ENCODE measurements at regions not wholly inside any gene's neighbourhood (a gene's known extent, or its start where the extent isn't known, plus 50 kb on each side); places are given as distances from the start of the nearest gene placed in this dataset.
"Not testable (repeated sequence)": the region's sequence is repeated elsewhere in the genome, so short reads cannot be mapped to it uniquely, and the experiment has no call there.

DNA sequence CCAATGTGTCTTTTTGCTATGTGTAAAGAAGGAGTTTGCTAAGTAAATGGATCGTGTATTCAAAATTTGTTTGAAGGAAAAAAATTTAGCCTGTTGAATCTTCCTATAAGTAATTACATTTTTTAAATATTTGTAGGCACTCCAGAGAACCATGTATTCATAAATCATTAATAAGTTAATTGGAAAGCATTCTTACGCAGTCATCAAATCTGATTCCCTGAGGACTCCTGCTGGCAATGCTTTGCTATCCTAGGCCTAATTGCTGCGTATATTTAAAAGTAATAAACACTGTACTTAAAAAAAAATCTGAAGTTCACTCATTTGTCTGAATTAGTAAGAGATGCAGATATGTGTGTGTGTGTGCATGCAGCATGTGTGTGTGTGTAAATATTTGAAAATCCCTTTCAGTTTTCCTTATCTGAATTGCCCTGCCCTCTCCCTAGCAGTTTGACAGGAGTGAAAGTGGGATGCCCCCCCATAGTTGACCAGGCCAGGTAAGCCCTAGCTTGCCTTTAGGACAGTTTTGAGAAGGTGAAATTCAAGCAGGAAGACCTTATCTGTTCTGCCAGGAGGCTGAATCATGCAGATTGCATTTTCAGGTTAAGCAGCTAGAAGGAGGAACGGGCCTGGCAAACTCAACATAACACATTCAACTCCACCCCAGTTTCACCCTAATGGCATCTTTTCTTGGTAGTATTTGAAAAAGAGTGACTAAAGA, 81.2 kb upstream of the DNAH5 start:
- Histone ChIP-seq H3K4me3 (no peak overlapping the region), H3K36me3 (no peaks in the 10 kb centered on the region), H3K9me3 (no peaks in the 10 kb centered on the region), H3K27ac (no peak overlapping the region), H3K4me1 (no peaks in the 10 kb centered on the region), H3K27me3 (replicated peaks in 1 of 7) (peaks cover 0 to 10% (median 0%) of the 10 kb centered on the region in 7 donors)
- 67 to 95% (median 89%) methylated on average over 4 of the region's 4 CpGs for WGBS, 5 donors
- no peak for TF ChIP-seq POLR2A (IDR thresholded peaks at IDR 0.05)
- TF ChIP-seq CTCF (IDR thresholded peaks at IDR 0.05 in 8 of 11, conservative IDR thresholded peaks at IDR 0.05 in 3 of 11): no peak
- no peak for TF ChIP-seq POLR2AphosphoS5 (IDR thresholded peaks at IDR 0.05)
- no peak for DNase-seq
- intact Hi-C loops (cut with DNase I; ENCODE audit: low total_unique reads): no loop called here

DNA sequence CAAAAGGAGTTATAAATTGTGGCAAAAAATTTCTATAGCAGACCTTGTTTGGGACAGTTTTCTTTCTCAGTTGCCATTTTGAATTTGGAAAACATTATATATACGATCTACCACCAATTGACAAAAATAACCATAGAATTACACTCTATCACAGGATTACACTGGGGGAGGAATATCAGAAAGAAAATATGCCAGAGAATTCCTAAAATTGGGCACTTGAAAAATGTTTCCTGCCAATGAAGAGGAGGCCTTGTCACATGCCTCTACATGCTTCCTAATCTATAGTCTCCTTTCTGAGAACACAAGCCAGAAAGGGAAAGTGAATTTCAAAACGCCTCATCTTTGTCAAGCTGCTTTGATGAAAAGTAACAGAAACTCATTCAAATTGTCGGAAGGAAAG, 78.5 kb upstream of the DNAH5 start:
- WGBS, 5 donors: 75 to 90% (median 86%) methylated on average over 3 of the region's 3 CpGs
- DNase-seq: no peak
- peaks cover 0 to 4% (median 0%) of the 10 kb centered on the region in 8 donors for H3K9me3 ChIP-seq
- no peaks in the 10 kb centered on the region for H3K4me1 ChIP-seq
- no peak overlapping the region for H3K27ac ChIP-seq
- no peaks in the 10 kb centered on the region for H3K36me3 ChIP-seq
- H3K27me3 ChIP-seq (replicated peaks in 1 of 7): peaks cover 0 to 6% (median 0%) of the 10 kb centered on the region in 7 donors
- H3K4me3 ChIP-seq: no peak overlapping the region
- no peak for TF ChIP-seq POLR2A (IDR thresholded peaks at IDR 0.05)
- TF ChIP-seq POLR2AphosphoS5 (IDR thresholded peaks at IDR 0.05): no peak
- TF ChIP-seq CTCF (IDR thresholded peaks at IDR 0.05 in 8 of 11, conservative IDR thresholded peaks at IDR 0.05 in 3 of 11): no peak
- intact Hi-C loops (cut with DNase I; ENCODE audit: low total_unique reads): no loop called here

- H3K9me3 ChIP-seq; intact Hi-C loops (cut with DNase I; ENCODE audit: low total_unique reads); H3K27ac ChIP-seq; H3K36me3 ChIP-seq; DNase-seq; H3K4me3 ChIP-seq; H3K4me1 ChIP-seq: not testable (repeated sequence)
- 80 to 97% (median 90%) methylated on average over 3 to 4 of the region's 4 CpGs for WGBS, 5 donors
- H3K27me3 ChIP-seq (replicated peaks in 1 of 7): peaks cover 0 to 20% (median 0%) of the 10 kb centered on the region in 7 donors
These were observed 76.5 kb upstream of the DNAH5 start for GRCh38 chr5:14020944-14021343.

GRCh38 chr5:14019768-14020290, 75.3 kb upstream of the DNAH5 start:
- intact Hi-C loops (cut with DNase I; ENCODE audit: low total_unique reads): no loop called here
- DNase-seq: no peak
- H3K9me3 ChIP-seq: peaks cover 0 to 4% (median 0%) of the 10 kb centered on the region in 8 donors
- no peak overlapping the region for H3K4me3 ChIP-seq
- no peak overlapping the region for H3K27ac ChIP-seq
- no peaks in the 10 kb centered on the region for H3K4me1 ChIP-seq
- H3K27me3 ChIP-seq (replicated peaks in 1 of 7): peaks cover 0 to 29% (median 0%) of the 10 kb centered on the region in 7 donors
- TF ChIP-seq POLR2A (IDR thresholded peaks at IDR 0.05) (no peak), POLR2AphosphoS5 (IDR thresholded peaks at IDR 0.05) (no peak), CTCF (IDR thresholded peaks at IDR 0.05 in 8 of 11, conservative IDR thresholded peaks at IDR 0.05 in 3 of 11) (no peak)
- 74 to 85% (median 80%) methylated on average over 1 of the region's 1 CpG for WGBS, 5 donors
- no peaks in the 10 kb centered on the region for H3K36me3 ChIP-seq

Data from spleen (tissue), 11 donors.